Astrocyte of the spinal cord (primary cell): ENCODE measurements at regions not wholly inside any gene's neighbourhood (a gene's known extent, or its start where the extent isn't known, plus 50 kb on each side); places are given as distances from the start of the nearest gene placed in this dataset.
"Not testable (repeated sequence)": the region's sequence is repeated elsewhere in the genome, so short reads cannot be mapped to it uniquely, and the experiment has no call there.

ENCODE experiments used
- DNase-seq: peaks from one replicate; pipeline ENCODE4 v3.0.0; 2011; ENCODE audit warnings: low read depth, low spot score
- H3K4me3 ChIP-seq: 2 replicates; pipeline ENCODE4 v1.5.1; 2011; ENCODE audit warnings: low read depth, mild to moderate bottlenecking, low read length, moderate library complexity
- CTCF ChIP-seq: IDR thresholded peaks from 2 replicates; pipeline ENCODE4 v1.5.1; 2012; ENCODE audit warnings: low read depth, mild to moderate bottlenecking, low read length, inconsistent platforms
- in situ Hi-C: cut with HindIII; loops from 2 replicates; pipeline ENCODE4 v1.10.0; 2017; ENCODE audit warnings: low sequenced_read_pairs

GRCh38 chr7:10460474-10460873 is 513.2 kb upstream of the PHF14 start:
- no peak overlapping the region for H3K4me3 ChIP-seq
- in situ Hi-C loops, result no loop called here
- DNase-seq, result no peak
- TF ChIP-seq CTCF, result no peak

GRCh38 chr7:10463701-10464100 is 510.0 kb upstream of the PHF14 start:
- no peak overlapping the region for H3K4me3 ChIP-seq
- in situ Hi-C loops, result no loop called here
- TF ChIP-seq CTCF, result no peak
- no peak for DNase-seq

GRCh38 chr7:10465536-10465935 is 508.1 kb upstream of the PHF14 start:
- in situ Hi-C loops, H3K4me3 ChIP-seq, DNase-seq: not testable (repeated sequence)

- DNase-seq, result no peak
- no peak overlapping the region for H3K4me3 ChIP-seq
- TF ChIP-seq CTCF, result no peak
- in situ Hi-C loops, result no loop called here
These were observed 504.8 kb upstream of the PHF14 start for GRCh38 chr7:10468908-10469307.

GRCh38 chr7:10469476-10469875 is 504.2 kb upstream of the PHF14 start:
- no peak overlapping the region for H3K4me3 ChIP-seq
- in situ Hi-C loops, result no loop called here
- no peak for TF ChIP-seq CTCF
- DNase-seq, result no peak

- DNase-seq, result no peak
- no peak overlapping the region for H3K4me3 ChIP-seq
- no peak for TF ChIP-seq CTCF
- in situ Hi-C loops, result no loop called here
These were observed 502.2 kb upstream of the PHF14 start for GRCh38 chr7:10471280-10472058.

GRCh38 chr7:10472115-10472514 is 501.6 kb upstream of the PHF14 start:
- no peak overlapping the region for H3K4me3 ChIP-seq
- DNase-seq, result no peak
- TF ChIP-seq CTCF, result no peak
- in situ Hi-C loops, result no loop called here
